Subcutaneous abdominal adipose tissue (tissue), 5 donors: ENCODE measurements at regions not wholly inside any gene's neighbourhood (a gene's known extent, or its start where the extent isn't known, plus 50 kb on each side); places are given as distances from the start of the nearest gene placed in this dataset.

Source experiments
- H3K27ac ChIP-seq: one replicate; pipeline ENCODE4 v1.7.0; 2013; ENCODE audit warnings: low read depth, mild to moderate bottlenecking, inconsistent platforms, low read length, moderate library complexity
- H3K27me3 ChIP-seq, 5 donors: one replicate each; pipeline ENCODE4 v1.7.0; 2013; ENCODE audit warnings: low read length in 5 of 5, inconsistent platforms in 1 of 5; ENCODE audit not compliant: control insufficient read depth in 5 of 5, insufficient read depth in 4 of 5
- H3K36me3 ChIP-seq, 5 donors: one replicate each; pipeline ENCODE4 v1.7.0; 2013; ENCODE audit warnings: low read length in 5 of 5; ENCODE audit not compliant: control insufficient read depth in 5 of 5, insufficient read depth in 5 of 5
- H3K4me1 ChIP-seq, 5 donors: one replicate each; pipeline ENCODE4 v1.7.0; 2013; ENCODE audit warnings: low read length in 5 of 5, mild to moderate bottlenecking in 3 of 5, moderate library complexity in 1 of 5; ENCODE audit not compliant: control insufficient read depth in 5 of 5, insufficient read depth in 5 of 5
- H3K4me3 ChIP-seq, 5 donors: one replicate each; pipeline ENCODE4 v1.7.0; 2013; ENCODE audit warnings: low read length in 5 of 5, low read depth in 1 of 5
- H3K9ac ChIP-seq, 5 donors: one replicate each; pipeline ENCODE4 v1.7.0; 2013; ENCODE audit warnings: low read length in 5 of 5, mild to moderate bottlenecking in 4 of 5, moderate library complexity in 3 of 5
- H3K9me3 ChIP-seq, 5 donors: one replicate each; pipeline ENCODE4 v1.7.0; 2013; ENCODE audit warnings: low read length in 5 of 5; ENCODE audit not compliant: control insufficient read depth in 5 of 5
- donor health status: healthy.
- donor health status: healthy.
- donor health status: healthy.
- donor health status: healthy.
- donor health status: healthy.

DNA sequence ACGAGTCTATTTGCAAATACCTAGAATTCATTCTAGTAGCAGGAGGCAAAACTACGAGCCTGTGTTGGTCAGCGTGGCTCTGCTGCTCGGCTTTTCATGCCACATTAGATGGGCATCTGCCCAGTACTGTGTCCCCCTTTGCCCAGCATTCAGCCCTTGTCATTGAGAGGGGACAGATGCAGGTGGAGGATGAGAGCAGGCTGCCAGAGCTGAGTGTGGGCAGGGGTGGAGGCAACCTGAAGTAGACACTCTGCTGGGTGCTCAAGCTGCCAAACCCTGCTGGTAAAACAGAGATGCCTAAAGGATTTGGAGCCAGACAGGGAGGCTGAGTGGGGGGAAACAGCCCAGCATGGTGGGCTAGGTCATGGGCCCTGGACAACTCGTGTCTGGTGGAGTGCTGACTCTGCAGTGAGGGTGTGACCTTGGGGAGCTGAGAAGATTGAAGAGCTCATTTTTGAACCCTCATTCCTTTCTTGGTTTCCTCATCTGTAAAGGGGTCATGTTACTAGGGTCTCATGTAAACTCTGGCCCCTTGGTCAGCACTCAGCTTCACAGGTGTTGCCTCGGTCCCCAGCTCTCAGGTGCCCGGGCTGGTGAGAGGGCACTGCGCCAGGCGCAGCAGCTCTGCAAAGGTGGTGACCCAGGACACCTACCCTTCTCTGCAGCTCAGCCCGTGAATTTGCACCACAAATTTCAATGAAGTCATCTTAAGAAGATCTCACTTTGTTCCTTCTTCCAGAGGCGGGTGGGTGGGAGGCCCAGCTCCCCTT lies 64.2 kb upstream of the BHLHE23 start:
- H3K4me1 ChIP-seq: peaks cover 0 to 10% (median 7%) of the 10 kb centered on the region in 5 donors
- peaks cover 30 to 52% (median 40%) of the 10 kb centered on the region in 5 donors for H3K27me3 ChIP-seq
- H3K27ac ChIP-seq: no peak overlapping the region
- H3K9ac ChIP-seq: no peak overlapping the region
- peaks cover 3 to 10% (median 5%) of the 10 kb centered on the region in 5 donors for H3K9me3 ChIP-seq
- no peak overlapping the region for H3K4me3 ChIP-seq
- H3K36me3 ChIP-seq: no peaks in the 10 kb centered on the region

DNA sequence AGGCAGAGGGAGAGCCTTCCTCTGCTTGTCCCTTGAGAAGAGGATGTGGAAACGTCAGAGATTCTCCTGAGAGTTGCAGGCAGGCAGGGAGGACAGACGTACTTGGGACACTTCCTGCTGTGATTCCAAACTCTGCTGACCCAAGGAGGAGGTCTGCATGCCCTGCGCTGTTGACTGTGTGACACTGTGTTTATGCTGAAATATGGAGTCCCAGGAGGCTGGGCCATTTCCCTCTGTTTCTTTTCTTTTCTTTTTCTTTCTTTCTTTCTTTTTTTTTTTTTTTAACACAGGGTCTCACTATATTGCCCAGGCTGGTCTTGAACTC lies 63.5 kb upstream of the BHLHE23 start:
- Histone ChIP-seq H3K27ac (no peak overlapping the region), H3K4me1 (peaks cover 0 to 17% (median 7%) of the 10 kb centered on the region in 5 donors), H3K4me3 (no peak overlapping the region), H3K9ac (no peak overlapping the region), H3K36me3 (no peaks in the 10 kb centered on the region), H3K27me3 (peaks cover 30 to 58% (median 42%) of the 10 kb centered on the region in 5 donors), H3K9me3 (peaks cover 0 to 8% (median 3%) of the 10 kb centered on the region in 5 donors)

DNA sequence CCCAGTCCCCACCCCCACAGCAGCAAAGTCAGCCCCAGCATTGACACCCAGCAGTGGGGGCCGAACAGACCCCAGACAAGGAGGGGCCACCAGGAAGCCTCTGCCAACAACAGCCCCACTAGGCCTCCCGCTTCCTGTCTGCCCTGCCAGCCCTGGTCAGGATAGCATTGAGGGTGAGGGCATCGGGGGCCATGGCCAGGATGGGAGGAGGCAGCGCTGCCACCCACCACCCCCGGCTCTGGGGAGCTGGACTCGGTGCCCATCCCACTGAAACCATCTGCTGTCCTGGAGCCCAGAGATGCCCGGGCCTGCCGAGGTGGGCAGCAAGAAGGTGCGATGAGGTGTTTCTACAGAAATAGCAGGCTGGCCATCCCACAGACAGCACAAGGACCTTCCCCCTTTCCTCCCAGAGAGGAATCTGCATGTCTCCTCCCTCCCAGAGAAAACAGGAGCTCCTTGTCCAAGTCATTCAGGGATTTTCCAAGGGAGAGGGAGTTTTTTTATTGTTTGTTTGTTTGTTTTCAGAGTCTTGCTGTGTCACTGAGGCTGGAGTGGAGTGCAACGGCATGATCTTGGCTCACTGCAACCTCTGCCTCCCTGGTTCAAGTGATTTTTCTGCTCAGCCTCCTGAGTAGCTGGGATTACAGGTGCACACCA lies 62.1 kb upstream of the BHLHE23 start:
- H3K36me3 ChIP-seq: no peaks in the 10 kb centered on the region
- H3K4me1 ChIP-seq: peaks cover 0 to 20% (median 7%) of the 10 kb centered on the region in 5 donors
- no peak overlapping the region for H3K4me3 ChIP-seq
- H3K9me3 ChIP-seq: no peaks in the 10 kb centered on the region
- H3K27ac ChIP-seq: no peak overlapping the region
- no peak overlapping the region for H3K9ac ChIP-seq
- H3K27me3 ChIP-seq: peaks cover 41 to 65% (median 51%) of the 10 kb centered on the region in 5 donors

DNA sequence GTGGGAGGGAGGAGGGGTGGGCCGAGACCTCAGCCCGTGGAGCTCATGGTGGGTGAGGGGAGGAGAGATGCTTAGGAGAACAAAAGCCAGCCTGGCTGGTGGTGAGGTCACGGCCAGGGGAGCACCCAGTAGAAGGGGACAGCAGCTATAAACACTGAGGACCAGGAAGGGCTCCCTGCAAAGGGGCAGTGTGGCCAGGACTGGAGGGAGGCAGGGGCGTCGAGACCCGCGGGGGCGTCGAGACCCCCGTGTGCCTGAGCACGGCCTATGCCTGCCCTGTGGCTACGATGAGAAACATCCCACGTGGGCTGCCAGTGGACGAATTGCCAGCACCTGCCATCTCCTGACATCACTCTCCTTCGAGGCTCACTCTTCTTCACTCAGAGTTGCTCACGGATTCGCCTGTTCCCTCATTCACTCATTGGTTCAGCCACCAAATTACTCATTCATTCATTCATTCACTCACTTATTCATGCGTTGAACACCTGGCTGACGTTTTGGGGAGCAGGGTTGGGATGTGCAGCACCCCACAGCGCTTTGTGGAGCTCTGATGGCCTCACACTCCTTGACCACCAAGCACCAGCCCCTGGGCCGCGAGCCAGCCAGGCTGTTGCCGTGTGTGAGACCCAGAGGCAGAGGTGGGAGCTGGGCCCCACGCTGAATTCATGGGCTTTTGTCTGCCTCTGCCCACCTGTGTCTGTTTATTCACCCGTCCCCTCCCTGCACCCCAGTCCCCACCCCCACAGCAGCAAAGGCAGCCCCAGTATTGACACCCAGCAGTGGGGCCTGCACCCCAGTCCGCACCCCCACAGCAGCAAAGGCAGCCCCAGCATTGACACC lies 61.2 kb upstream of the BHLHE23 start:
- Histone ChIP-seq H3K27ac (no peak overlapping the region), H3K36me3 (no peaks in the 10 kb centered on the region), H3K27me3 (peaks cover 32 to 59% (median 45%) of the 10 kb centered on the region in 5 donors), H3K9ac (no peak overlapping the region), H3K9me3 (no peaks in the 10 kb centered on the region), H3K4me1 (peaks cover 0 to 20% (median 7%) of the 10 kb centered on the region in 5 donors), H3K4me3 (no peak overlapping the region)

DNA sequence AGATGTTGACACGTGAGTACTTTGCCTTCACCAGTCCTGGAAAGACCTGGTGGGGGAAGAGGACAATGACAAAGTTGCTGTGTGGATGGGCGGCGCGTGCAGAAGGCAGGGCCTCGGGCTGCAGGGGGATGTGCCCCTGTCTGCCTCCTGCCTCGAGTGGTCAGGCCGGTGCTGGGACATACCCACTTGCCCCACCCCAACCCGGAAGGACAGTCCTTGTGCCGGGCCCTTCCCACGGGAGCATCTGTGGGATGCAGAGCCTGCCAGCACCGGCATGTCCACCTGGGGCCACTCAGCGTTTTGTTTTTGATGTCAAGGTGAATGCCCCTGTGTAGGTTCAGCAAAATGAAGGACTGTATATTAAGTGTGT lies 60.5 kb upstream of the BHLHE23 start:
- H3K4me3 ChIP-seq: no peak overlapping the region
- peaks cover 0 to 20% (median 7%) of the 10 kb centered on the region in 5 donors for H3K4me1 ChIP-seq
- no peak overlapping the region for H3K27ac ChIP-seq
- no peaks in the 10 kb centered on the region for H3K9me3 ChIP-seq
- no peaks in the 10 kb centered on the region for H3K36me3 ChIP-seq
- peaks cover 25 to 53% (median 43%) of the 10 kb centered on the region in 5 donors for H3K27me3 ChIP-seq
- no peak overlapping the region for H3K9ac ChIP-seq

DNA sequence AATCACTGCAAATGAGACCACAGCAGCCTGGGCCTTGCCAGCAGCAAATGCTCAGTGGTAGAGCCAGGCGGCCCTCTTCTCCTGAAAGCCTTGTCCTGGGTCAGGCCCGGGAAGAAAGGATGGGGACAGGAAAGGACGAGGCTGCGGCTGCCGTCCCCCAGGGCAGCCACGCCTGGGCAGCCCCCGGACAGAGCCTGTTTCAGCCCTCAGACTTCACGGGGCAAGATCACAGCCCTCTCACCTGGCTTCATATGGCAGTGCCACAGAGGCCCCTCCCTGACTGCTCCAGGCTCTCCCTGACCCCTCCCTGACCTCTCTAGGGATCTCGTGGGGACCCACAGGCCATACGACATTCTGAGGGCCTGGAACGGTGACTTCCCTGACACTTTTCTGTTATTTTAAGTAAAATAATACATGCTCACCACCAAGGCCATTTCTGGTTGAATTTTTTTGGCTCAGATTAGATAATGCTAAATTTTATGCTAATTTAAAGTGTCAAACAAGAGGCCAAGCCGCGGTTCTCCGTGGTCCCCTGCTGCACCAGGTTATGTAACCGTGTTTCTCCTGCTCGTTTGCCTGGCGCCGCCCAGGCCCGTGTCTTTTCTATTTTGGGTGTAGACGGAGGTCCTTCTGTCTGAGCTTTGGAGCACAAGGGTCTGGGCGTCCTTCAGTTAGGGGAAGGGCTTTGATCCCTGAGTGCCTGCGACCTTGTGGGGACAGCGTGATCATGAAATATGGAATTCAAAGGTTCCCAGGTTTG lies 59.9 kb upstream of the BHLHE23 start:
- H3K9me3 ChIP-seq: no peaks in the 10 kb centered on the region
- H3K4me1 ChIP-seq: peaks cover 0 to 20% (median 7%) of the 10 kb centered on the region in 5 donors
- H3K36me3 ChIP-seq: no peaks in the 10 kb centered on the region
- H3K9ac ChIP-seq: no peak overlapping the region
- H3K27me3 ChIP-seq: peaks cover 25 to 54% (median 43%) of the 10 kb centered on the region in 5 donors
- no peak overlapping the region for H3K27ac ChIP-seq
- no peak overlapping the region for H3K4me3 ChIP-seq

DNA sequence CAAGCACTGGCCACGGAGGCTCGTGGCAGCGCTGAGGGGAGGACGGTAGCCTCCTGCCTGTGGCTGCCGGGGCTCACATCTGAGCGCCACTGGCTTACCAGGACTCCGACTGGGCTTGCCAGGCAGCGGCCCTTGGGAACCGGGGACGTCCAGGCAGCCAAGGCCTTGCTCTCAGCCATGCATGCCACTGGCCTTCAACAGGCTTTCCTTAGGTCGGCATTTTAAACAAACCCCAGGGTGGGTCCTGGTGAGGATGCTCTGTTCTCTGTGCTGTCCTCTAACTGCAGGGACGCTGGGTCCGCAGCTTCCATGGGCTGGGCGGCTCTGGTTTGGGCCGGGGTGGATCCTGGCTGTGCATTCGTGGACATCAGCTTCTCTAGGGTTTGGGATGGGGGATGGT lies 59.1 kb upstream of the BHLHE23 start:
- peaks cover 0 to 4% (median 0%) of the 10 kb centered on the region in 5 donors for H3K9me3 ChIP-seq
- no peak overlapping the region for H3K9ac ChIP-seq
- H3K27me3 ChIP-seq: peaks cover 21 to 50% (median 41%) of the 10 kb centered on the region in 5 donors
- no peak overlapping the region for H3K27ac ChIP-seq
- H3K4me1 ChIP-seq: peaks cover 0 to 20% (median 7%) of the 10 kb centered on the region in 5 donors
- H3K4me3 ChIP-seq: no peak overlapping the region
- no peaks in the 10 kb centered on the region for H3K36me3 ChIP-seq

DNA sequence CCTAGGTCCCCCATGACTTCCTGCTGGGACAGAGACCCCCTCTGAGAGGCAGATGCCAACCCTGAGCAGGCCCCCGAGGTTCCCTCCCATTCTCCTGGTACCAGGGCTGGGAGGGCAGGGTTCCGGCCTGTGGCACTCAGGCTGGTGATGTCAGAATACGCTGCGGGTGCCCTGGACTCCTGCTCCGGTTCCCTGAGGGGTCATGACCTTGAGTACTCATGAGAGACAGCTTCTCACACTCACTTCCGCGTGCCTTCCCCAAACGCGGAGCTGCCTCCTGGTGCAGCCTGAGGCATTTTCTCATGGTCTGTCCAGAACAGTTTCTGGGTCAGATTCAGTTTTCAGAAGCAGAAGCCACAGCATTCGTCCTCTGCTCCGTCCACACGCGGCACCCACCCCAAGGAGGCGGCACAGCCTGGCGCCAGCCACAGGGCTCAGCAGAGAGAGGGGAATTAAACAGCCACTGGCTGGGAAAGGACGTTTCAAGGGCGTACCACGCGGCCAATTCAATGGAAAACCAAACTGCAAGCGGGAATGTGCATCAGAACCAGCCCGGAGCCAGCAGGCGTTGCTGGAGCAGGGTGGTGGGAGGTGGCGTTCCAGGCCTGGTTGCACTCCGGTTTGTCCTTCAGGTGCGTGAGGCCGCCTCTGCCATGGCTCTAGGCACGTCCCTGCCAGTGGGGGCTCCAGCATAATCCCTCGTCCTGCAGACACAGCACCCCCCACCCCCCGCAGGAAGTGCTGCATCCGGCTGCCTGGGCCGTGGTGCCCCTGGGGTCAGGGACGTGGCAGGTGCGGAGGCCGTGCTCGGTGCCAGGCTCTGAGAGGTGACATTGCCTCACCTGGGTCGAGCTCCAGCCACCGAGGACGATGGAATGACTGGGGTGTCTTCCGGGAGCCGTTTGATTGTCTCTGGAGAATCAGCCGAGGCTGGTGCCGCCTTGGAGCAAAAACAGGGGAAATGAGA lies 58.3 kb upstream of the BHLHE23 start:
- Histone ChIP-seq H3K36me3 (no peaks in the 10 kb centered on the region), H3K9ac (no peak overlapping the region), H3K27me3 (peaks cover 22 to 54% (median 45%) of the 10 kb centered on the region in 5 donors), H3K4me1 (peaks cover 0 to 28% (median 7%) of the 10 kb centered on the region in 5 donors), H3K4me3 (no peak overlapping the region), H3K9me3 (peaks cover 0 to 4% (median 0%) of the 10 kb centered on the region in 5 donors), H3K27ac (no peak overlapping the region)

DNA sequence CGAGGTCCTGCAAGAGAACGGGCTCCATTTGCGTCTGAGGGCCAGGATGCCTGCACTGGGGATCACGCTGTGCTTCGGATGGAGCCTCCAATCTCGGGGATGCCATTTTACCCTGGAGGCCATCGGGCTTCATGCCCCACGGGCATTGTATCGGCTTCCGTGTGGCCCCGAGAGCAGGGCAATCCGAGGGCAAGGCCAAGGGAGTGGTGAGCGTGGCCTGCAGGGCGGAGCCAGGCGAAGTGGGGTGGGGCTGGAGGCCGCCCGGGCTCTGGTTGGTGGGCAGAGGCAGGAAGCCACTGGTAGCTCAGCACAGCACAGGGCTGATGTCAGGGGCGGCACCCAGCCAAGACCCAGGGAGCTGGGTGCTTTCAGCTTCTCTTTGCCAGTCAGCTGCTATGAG lies 57.5 kb upstream of the BHLHE23 start:
- H3K27me3 ChIP-seq: peaks cover 22 to 59% (median 45%) of the 10 kb centered on the region in 5 donors
- H3K36me3 ChIP-seq: no peaks in the 10 kb centered on the region
- no peak overlapping the region for H3K9ac ChIP-seq
- no peak overlapping the region for H3K4me3 ChIP-seq
- no peak overlapping the region for H3K27ac ChIP-seq
- H3K9me3 ChIP-seq: peaks cover 0 to 4% (median 0%) of the 10 kb centered on the region in 5 donors
- peaks cover 0 to 23% (median 0%) of the 10 kb centered on the region in 5 donors for H3K4me1 ChIP-seq
